ENCODE measurements at regions not wholly inside any gene's neighbourhood (a gene's known extent, or its start where the extent isn't known, plus 50 kb on each side); places are given as distances from the start of the nearest gene placed in this dataset.

GRCh38 chr7:97466999-97467740 is 264.7 kb upstream of the TAC1 start:
- H3K27me3 ChIP-seq (ENCODE audit: low read depth), result no peaks in the 10 kb centered on the region
- H3K36me3 ChIP-seq, result no peaks in the 10 kb centered on the region
- no peak overlapping the region for H3K27ac ChIP-seq (replicated peaks)
- no peak for TF ChIP-seq CTCF (IDR thresholded peaks at IDR 0.05; ENCODE audit: borderline replicate concordance)
- intact Hi-C loops (cut with micrococcal nuclease), result no loop called here
- DNase-seq, result no peak
- H3K4me3 ChIP-seq, result no peak overlapping the region
- H3K9me3 ChIP-seq (replicated peaks), result peaks cover 6% of the 10 kb centered on the region
- no peaks in the 10 kb centered on the region for H3K4me1 ChIP-seq

DNA sequence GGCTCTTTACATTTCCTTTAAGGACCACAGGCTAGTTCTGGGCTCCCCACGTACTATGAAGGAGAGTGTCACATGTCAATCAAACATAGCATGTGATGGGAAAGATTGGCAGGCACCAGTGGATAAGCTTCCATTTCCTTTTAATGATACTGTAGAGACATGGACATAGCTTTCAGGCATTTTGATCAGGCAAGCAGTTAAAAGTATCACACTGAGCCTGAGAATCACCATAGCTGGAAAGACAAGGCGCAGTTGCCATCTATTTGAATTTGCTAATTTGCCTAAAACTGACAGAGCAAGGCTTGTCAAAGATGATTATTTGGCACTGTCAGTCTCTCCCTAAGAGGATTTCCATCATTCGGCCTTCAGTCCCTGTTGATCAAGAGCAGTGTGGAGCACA is 263.4 kb upstream of the TAC1 start:
- no peak for TF ChIP-seq CTCF (IDR thresholded peaks at IDR 0.05; ENCODE audit: borderline replicate concordance)
- Histone ChIP-seq H3K4me1 (no peaks in the 10 kb centered on the region), H3K36me3 (no peaks in the 10 kb centered on the region), H3K27ac (replicated peaks) (no peak overlapping the region), H3K9me3 (replicated peaks) (no peaks in the 10 kb centered on the region), H3K27me3 (ENCODE audit: low read depth) (no peaks in the 10 kb centered on the region), H3K4me3 (no peak overlapping the region)
- no peak for DNase-seq
- intact Hi-C loops (cut with micrococcal nuclease), result no loop called here

DNA sequence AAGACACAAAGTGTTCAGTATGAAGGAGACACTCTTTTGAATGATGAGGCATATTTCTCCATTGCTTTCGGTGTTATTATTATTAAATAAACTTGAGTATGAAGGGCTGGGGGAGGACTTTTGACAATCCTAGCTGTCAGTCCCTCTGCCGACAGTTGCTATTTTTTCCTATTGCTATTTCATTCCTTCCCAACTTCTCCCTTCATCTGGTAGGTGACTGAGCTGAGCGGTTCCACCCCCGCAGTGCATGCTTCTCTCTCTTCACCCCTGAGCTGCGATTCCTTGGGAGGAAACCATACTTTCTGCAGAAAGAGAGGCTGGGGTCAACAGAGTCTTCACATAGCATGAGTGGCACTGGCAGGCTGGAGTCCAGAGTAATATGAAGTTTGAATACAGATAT is 261.2 kb upstream of the TAC1 start:
- Histone ChIP-seq H3K9me3 (replicated peaks) (no peaks in the 10 kb centered on the region), H3K4me3 (no peak overlapping the region)

GRCh38 chr7:97471491-97471890 is 260.4 kb upstream of the TAC1 start:
- Histone ChIP-seq H3K36me3 (no peaks in the 10 kb centered on the region), H3K27ac (replicated peaks) (no peak overlapping the region), H3K4me3 (no peak overlapping the region), H3K4me1 (no peaks in the 10 kb centered on the region), H3K9me3 (replicated peaks) (no peaks in the 10 kb centered on the region), H3K27me3 (ENCODE audit: low read depth) (no peaks in the 10 kb centered on the region)
- intact Hi-C loops (cut with micrococcal nuclease), result no loop called here
- no peak for DNase-seq
- no peak for TF ChIP-seq CTCF (IDR thresholded peaks at IDR 0.05; ENCODE audit: borderline replicate concordance)

More for the DNA sequence above, 261.2 kb upstream of the TAC1 start:
- Histone ChIP-seq H3K27ac (replicated peaks) (no peak overlapping the region), H3K27me3 (ENCODE audit: low read depth) (no peaks in the 10 kb centered on the region), H3K36me3 (no peaks in the 10 kb centered on the region), H3K4me1 (no peaks in the 10 kb centered on the region)
- intact Hi-C loops (cut with micrococcal nuclease), result no loop called here
- TF ChIP-seq CTCF (IDR thresholded peaks at IDR 0.05; ENCODE audit: borderline replicate concordance), result no peak
- no peak for DNase-seq

DNA sequence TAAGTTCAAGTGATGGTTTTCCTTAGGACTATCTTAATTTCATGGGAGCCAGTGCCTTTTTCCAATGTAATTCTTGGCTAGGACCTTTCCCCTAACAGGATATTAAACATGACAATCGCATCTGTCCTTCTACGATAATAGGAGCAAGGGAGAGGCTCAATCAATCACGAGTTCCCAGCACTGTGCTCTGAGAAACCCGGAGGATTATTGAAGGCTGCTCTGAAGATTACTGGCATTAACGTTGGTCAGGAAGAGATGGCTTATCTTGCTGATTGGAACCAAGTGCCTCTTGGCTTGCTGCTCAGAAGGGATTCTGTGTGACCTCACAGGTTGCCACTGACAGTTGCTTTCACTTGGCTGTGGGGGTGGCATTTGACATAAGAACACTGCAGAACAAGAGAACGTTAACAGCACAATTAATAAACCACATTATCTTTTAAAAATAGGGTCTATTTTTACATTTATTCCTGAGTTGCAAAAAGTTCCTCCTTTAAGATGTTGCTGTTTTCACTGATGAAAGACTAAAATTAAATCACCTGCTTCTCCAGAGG is 252.1 kb upstream of the TAC1 start:
- TF ChIP-seq CTCF (IDR thresholded peaks at IDR 0.05; ENCODE audit: borderline replicate concordance), result no peak
- no peaks in the 10 kb centered on the region for H3K9me3 ChIP-seq (replicated peaks)
- H3K27me3 ChIP-seq (ENCODE audit: low read depth), result no peaks in the 10 kb centered on the region
- no peak overlapping the region for H3K27ac ChIP-seq (replicated peaks)
- H3K36me3 ChIP-seq, result no peaks in the 10 kb centered on the region
- DNase-seq, result no peak
- H3K4me3 ChIP-seq, result no peak overlapping the region
- no peaks in the 10 kb centered on the region for H3K4me1 ChIP-seq
- intact Hi-C loops (cut with micrococcal nuclease), result no loop called here
